Ishikawa (cell line): ENCODE measurements at regions not wholly inside any gene's neighbourhood (a gene's known extent, or its start where the extent isn't known, plus 50 kb on each side); places are given as distances from the start of the nearest gene placed in this dataset.

Experiments used
- CEBPB ChIP-seq: IDR thresholded peaks from 2 replicates; pipeline ENCODE4 v1.6.1; 2012
- CREB1 ChIP-seq: IDR thresholded peaks from 2 replicates; pipeline ENCODE4 v1.6.1; 2012; ENCODE audit warnings: low read depth
- EGR1 ChIP-seq: IDR thresholded peaks from 2 replicates; pipeline ENCODE4 v1.6.1; 2012
- EP300 ChIP-seq: IDR thresholded peaks from 2 replicates; pipeline ENCODE4 v1.6.1; 2012; ENCODE audit warnings: borderline replicate concordance
- FOXM1 ChIP-seq: IDR thresholded peaks from 2 replicates; pipeline ENCODE4 v1.6.1; 2012; ENCODE audit warnings: low read depth, borderline replicate concordance
- NFIC ChIP-seq: IDR thresholded peaks from 2 replicates; pipeline ENCODE4 v1.6.1; 2012
- RAD21 ChIP-seq: IDR thresholded peaks from 2 replicates; pipeline ENCODE4 v1.6.1; 2012; ENCODE audit warnings: low read depth
- TAF1 ChIP-seq: IDR thresholded peaks from 2 replicates; pipeline ENCODE4 v1.6.1; 2012; ENCODE audit warnings: low read depth, mild to moderate bottlenecking
- TCF12 ChIP-seq: IDR thresholded peaks from 2 replicates; pipeline ENCODE4 v1.6.1; 2012; ENCODE audit warnings: low read depth
- YY1 ChIP-seq: IDR thresholded peaks from 2 replicates; pipeline ENCODE4 v1.6.1; 2012; ENCODE audit warnings: low read depth
- TF ChIP-seq, protein P1 (sequence below): IDR thresholded peaks from 2 replicates; pipeline ENCODE4 v1.6.1; 2012; ENCODE audit warnings: low read depth, mild to moderate bottlenecking

DNA sequence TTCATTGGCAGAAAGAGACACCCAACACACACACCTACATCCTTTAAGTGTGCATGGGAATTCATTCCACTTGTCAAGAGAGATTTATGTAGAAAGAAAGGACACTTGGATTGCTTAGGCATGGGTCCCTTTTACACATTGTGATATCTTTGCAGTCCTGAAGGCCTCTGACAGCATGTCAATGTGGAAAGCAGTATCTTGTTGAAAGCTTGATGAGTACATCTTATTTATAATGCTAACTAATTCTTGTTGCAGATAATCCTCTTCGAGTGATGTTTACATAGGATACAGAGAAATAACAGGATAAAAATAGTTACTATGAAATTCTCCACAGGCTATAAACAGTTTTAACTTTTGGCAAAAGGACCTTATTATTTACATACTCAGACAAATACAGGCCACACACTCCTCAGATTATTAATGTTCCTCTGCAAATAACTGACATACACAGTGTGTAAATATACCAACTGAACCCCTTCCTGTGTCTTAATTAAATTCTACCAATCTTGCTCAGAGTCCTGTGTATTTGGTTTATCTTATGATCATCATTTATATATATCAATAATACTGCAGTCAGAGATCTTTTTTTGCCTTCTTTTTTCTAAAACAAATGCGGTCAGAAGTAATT is 111.8 kb upstream of the DIO2 start:
- no peak for TF ChIP-seq EGR1
- TF ChIP-seq TAF1: no peak
- no peak for TF ChIP-seq CREB1
- TF ChIP-seq NFIC: no peak
- no peak for TF ChIP-seq EP300
- TF ChIP-seq YY1: no peak
- TF ChIP-seq, protein P1, sequence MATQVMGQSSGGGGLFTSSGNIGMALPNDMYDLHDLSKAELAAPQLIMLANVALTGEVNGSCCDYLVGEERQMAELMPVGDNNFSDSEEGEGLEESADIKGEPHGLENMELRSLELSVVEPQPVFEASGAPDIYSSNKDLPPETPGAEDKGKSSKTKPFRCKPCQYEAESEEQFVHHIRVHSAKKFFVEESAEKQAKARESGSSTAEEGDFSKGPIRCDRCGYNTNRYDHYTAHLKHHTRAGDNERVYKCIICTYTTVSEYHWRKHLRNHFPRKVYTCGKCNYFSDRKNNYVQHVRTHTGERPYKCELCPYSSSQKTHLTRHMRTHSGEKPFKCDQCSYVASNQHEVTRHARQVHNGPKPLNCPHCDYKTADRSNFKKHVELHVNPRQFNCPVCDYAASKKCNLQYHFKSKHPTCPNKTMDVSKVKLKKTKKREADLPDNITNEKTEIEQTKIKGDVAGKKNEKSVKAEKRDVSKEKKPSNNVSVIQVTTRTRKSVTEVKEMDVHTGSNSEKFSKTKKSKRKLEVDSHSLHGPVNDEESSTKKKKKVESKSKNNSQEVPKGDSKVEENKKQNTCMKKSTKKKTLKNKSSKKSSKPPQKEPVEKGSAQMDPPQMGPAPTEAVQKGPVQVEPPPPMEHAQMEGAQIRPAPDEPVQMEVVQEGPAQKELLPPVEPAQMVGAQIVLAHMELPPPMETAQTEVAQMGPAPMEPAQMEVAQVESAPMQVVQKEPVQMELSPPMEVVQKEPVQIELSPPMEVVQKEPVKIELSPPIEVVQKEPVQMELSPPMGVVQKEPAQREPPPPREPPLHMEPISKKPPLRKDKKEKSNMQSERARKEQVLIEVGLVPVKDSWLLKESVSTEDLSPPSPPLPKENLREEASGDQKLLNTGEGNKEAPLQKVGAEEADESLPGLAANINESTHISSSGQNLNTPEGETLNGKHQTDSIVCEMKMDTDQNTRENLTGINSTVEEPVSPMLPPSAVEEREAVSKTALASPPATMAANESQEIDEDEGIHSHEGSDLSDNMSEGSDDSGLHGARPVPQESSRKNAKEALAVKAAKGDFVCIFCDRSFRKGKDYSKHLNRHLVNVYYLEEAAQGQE: no peak
- TF ChIP-seq RAD21: no peak
- no peak for TF ChIP-seq CEBPB
- TF ChIP-seq FOXM1: no peak
- no peak for TF ChIP-seq TCF12
